ENCODE measurements at regions not wholly inside any gene's neighbourhood (a gene's known extent, or its start where the extent isn't known, plus 50 kb on each side); places are given as distances from the start of the nearest gene placed in this dataset.

DNA sequence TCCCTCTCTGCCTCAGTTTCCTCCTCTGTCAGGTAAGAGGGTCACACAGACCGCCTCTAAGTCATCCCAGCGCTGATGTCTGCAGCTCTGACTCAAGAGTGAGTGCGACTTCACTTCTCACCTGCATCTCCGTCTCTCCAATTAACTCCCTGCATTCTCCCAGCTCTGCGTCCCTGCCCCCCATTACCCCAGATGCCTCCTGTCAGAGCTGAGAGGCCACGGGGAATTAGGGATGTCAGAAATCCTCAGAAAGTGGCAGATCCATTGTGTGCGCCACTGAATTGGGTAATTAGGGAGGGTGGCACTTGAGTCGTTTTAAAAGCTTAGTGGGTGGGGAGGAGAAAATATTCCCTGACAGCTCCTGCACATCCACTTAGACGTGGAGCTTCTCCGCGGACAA is 885.4 kb upstream of the EEF2KMT start:
- TF ChIP-seq, protein P1, sequence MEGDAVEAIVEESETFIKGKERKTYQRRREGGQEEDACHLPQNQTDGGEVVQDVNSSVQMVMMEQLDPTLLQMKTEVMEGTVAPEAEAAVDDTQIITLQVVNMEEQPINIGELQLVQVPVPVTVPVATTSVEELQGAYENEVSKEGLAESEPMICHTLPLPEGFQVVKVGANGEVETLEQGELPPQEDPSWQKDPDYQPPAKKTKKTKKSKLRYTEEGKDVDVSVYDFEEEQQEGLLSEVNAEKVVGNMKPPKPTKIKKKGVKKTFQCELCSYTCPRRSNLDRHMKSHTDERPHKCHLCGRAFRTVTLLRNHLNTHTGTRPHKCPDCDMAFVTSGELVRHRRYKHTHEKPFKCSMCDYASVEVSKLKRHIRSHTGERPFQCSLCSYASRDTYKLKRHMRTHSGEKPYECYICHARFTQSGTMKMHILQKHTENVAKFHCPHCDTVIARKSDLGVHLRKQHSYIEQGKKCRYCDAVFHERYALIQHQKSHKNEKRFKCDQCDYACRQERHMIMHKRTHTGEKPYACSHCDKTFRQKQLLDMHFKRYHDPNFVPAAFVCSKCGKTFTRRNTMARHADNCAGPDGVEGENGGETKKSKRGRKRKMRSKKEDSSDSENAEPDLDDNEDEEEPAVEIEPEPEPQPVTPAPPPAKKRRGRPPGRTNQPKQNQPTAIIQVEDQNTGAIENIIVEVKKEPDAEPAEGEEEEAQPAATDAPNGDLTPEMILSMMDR (IDR thresholded peaks at IDR 0.05) = no peak
- TF ChIP-seq EP300 (IDR thresholded peaks at IDR 0.05) (no peak), POLR2A (IDR thresholded peaks at IDR 0.05) (no peak), POLR2AphosphoS5 (IDR thresholded peaks at IDR 0.05) (no peak)
